Superior temporal gyrus (tissue), 1 donor: ENCODE measurements at regions not wholly inside any gene's neighbourhood (a gene's known extent, or its start where the extent isn't known, plus 50 kb on each side); places are given as distances from the start of the nearest gene placed in this dataset.
"Not testable (repeated sequence)": the region's sequence is repeated elsewhere in the genome, so short reads cannot be mapped to it uniquely, and the experiment has no call there.

Experiments
- DNase-seq: peaks from one replicate; pipeline ENCODE4 v3.0.0-alpha.2; 2016; ENCODE audit errors: extremely low spot score

GRCh38 chr4:135941671-135942070 lies 1590.6 kb downstream of the PCDH18 start:
- no peak for DNase-seq

GRCh38 chr4:135934026-135934425 lies 1598.3 kb downstream of the PCDH18 start:
- DNase-seq = no peak

GRCh38 chr4:135927651-135928050 lies 1604.6 kb downstream of the PCDH18 start:
- DNase-seq = no peak

GRCh38 chr4:135921081-135921480 lies 1611.2 kb downstream of the PCDH18 start:
- no peak for DNase-seq

- no peak for DNase-seq
These were observed 1615.3 kb downstream of the PCDH18 start for GRCh38 chr4:135917011-135917410.

- no peak for DNase-seq
These were observed 1631.3 kb downstream of the PCDH18 start for GRCh38 chr4:135900956-135901355.

- not testable (repeated sequence) for DNase-seq
These were observed 1662.7 kb upstream of the PABPC4L start for GRCh38 chr4:135864304-135864703.

GRCh38 chr4:135840781-135841180 lies 1639.2 kb upstream of the PABPC4L start:
- no peak for DNase-seq

- no peak for DNase-seq
These were observed 1638.1 kb upstream of the PABPC4L start for GRCh38 chr4:135839712-135840111.

GRCh38 chr4:135838889-135839288 lies 1637.3 kb upstream of the PABPC4L start:
- DNase-seq = peak; percentile 62

GRCh38 chr4:135834471-135834870 lies 1632.9 kb upstream of the PABPC4L start:
- DNase-seq = no peak

GRCh38 chr4:135833529-135833928 lies 1631.9 kb upstream of the PABPC4L start:
- DNase-seq = no peak

GRCh38 chr4:135824759-135825296 lies 1623.2 kb upstream of the PABPC4L start:
- DNase-seq = no peak

GRCh38 chr4:135804785-135805184 lies 1603.2 kb upstream of the PABPC4L start:
- no peak for DNase-seq

GRCh38 chr4:135777361-135777760 lies 1575.8 kb upstream of the PABPC4L start:
- DNase-seq = no peak

- no peak for DNase-seq
These were observed 1574.3 kb upstream of the PABPC4L start for GRCh38 chr4:135775909-135776308.

GRCh38 chr4:135770505-135770904 lies 1568.9 kb upstream of the PABPC4L start:
- DNase-seq = no peak

GRCh38 chr4:135744928-135745327 lies 1543.3 kb upstream of the PABPC4L start:
- DNase-seq = no peak

GRCh38 chr4:135741583-135741982 lies 1540.0 kb upstream of the PABPC4L start:
- DNase-seq = no peak

GRCh38 chr4:135739354-135739753 lies 1537.8 kb upstream of the PABPC4L start:
- DNase-seq = no peak

- no peak for DNase-seq
These were observed 1533.9 kb upstream of the PABPC4L start for GRCh38 chr4:135735512-135735911.

GRCh38 chr4:135732448-135732847 lies 1530.9 kb upstream of the PABPC4L start:
- DNase-seq = no peak

GRCh38 chr4:135731682-135732081 lies 1530.1 kb upstream of the PABPC4L start:
- DNase-seq = no peak

GRCh38 chr4:135724421-135724820 lies 1522.8 kb upstream of the PABPC4L start:
- DNase-seq = no peak
